Sigmoid colon (tissue), 4 donors: ENCODE measurements at regions not wholly inside any gene's neighbourhood (a gene's known extent, or its start where the extent isn't known, plus 50 kb on each side); places are given as distances from the start of the nearest gene placed in this dataset.

ENCODE experiments used
- EP300 ChIP-seq, 4 donors: sonication (generic); formaldehyde crosslinking; IDR thresholded peaks; one replicate each; pipeline ENCODE4 v1.6.1; 2017; ENCODE audit warnings: antibody characterized with exemption in 4 of 4
- POLR2A ChIP-seq, 2 donors: fragments of 450-650 bp; IDR thresholded peaks; one replicate each; pipeline ENCODE4 v1.6.1; 2016; ENCODE audit warnings: antibody characterized with exemption in 2 of 2, mild to moderate bottlenecking in 2 of 2, moderate library complexity in 2 of 2
- TF ChIP-seq, protein P1 (sequence below), 4 experiments: fragments of 450-650 bp in 3 of 4; fragments of 200-600 bp in 1 of 4; IDR thresholded peaks; one replicate each; pipeline ENCODE4 v1.5.1; 2016 to 2019; ENCODE audit warnings: antibody characterized with exemption in 4 of 4, mild to moderate bottlenecking in 3 of 4, moderate library complexity in 2 of 4

DNA sequence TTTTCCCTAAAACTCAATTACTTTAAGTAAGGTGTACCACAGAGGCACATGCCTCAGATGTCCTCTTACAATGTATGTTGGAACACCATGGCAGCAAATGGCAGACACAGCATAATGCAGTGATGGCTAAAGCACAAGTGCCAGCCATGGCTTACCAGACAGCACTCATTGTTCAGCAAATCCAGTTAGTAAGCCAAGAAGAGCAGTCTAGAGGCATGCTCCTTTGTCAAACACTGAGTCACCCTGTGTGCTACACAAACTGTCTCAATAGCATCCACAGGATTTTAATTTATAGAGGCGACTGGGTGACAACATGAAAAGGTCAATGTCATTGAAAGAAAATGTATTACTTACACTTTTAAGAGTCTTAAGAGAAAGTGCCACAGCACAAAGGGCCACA lies 140.6 kb downstream of the KCNA4 start:
- TF ChIP-seq, protein P1, sequence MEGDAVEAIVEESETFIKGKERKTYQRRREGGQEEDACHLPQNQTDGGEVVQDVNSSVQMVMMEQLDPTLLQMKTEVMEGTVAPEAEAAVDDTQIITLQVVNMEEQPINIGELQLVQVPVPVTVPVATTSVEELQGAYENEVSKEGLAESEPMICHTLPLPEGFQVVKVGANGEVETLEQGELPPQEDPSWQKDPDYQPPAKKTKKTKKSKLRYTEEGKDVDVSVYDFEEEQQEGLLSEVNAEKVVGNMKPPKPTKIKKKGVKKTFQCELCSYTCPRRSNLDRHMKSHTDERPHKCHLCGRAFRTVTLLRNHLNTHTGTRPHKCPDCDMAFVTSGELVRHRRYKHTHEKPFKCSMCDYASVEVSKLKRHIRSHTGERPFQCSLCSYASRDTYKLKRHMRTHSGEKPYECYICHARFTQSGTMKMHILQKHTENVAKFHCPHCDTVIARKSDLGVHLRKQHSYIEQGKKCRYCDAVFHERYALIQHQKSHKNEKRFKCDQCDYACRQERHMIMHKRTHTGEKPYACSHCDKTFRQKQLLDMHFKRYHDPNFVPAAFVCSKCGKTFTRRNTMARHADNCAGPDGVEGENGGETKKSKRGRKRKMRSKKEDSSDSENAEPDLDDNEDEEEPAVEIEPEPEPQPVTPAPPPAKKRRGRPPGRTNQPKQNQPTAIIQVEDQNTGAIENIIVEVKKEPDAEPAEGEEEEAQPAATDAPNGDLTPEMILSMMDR (IDR thresholded peaks at IDR 0.05), result no peak
- TF ChIP-seq EP300 (IDR thresholded peaks at IDR 0.05), result no peak
- no peak for TF ChIP-seq POLR2A (IDR thresholded peaks at IDR 0.05)
